IPS-NIHi11 (cell line): ENCODE measurements at regions not wholly inside any gene's neighbourhood (a gene's known extent, or its start where the extent isn't known, plus 50 kb on each side); places are given as distances from the start of the nearest gene placed in this dataset.

Experiments
- DNase-seq: peaks from one replicate; pipeline ENCODE4 v3.0.0; 2012; ENCODE audit warnings: mixed read lengths, low spot score

DNA sequence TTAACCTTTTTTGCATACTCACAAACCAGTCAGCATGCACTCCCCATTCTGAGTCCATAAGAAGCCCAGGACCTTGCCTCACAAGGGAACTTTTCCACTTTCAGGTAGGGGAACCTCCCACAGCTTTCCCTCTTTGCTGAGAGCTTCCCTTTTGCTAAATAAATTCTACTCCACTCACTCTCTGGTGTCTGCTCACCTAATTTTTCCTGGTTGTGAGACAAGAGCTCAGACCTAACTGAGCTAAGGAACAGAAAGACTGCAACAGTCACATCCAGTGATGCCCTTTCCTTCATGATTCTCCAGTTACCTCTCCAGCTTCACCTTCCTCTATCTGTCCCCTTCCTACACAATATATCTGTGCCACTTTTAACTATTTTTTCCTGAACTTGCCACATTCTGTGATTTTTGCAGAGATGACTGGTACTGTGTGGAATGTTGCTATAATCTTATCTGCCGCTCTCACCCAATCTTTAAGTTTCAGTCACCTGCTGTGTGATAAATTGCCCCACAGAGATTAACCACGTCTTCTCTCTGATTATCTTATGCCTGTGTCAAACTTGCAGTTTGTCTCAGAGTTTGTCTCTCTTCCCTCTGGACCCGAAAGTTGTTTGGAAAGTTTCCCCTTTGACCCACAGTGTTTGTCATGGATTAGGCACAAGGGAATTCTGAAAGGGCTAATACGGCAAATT lies 737.1 kb upstream of the FLRT2 start:
- no peak for DNase-seq

DNA sequence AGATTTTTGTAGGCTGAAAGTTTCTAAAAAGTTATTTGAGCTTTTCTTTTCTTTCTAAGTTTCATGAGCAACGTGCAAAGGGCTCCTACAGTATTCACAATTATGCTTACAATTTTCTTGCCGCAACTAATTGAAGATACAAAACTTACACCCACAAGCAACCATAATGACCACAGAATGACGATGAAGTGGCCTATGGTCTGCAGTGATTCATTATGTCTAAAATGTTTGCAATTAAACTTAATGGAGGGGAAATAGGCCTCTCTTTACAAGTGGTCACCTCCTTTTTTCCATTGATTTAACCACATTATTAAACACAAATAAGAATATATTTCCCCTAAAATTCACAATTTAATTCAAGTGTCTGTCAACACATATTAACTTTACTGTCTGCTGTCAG lies 732.6 kb upstream of the FLRT2 start:
- no peak for DNase-seq

DNA sequence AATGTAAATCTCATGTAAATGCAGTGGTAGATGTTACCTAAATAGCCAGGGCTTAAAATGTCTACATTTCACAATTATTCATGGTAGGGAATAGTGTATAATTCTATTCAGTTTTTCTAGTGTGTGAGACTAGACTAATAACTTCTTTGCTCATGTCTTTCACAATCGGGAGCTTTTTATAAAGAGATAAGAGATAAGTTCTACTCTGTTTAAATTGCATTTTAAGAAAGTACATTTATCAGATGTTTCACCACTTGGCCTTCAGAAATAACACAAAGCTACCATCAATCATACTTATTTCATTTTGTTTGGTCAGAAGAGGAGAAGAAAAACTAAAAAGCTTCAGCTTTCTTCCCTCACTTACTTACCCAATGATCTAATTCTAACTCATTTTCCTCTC lies 725.5 kb upstream of the FLRT2 start:
- DNase-seq = no peak

DNA sequence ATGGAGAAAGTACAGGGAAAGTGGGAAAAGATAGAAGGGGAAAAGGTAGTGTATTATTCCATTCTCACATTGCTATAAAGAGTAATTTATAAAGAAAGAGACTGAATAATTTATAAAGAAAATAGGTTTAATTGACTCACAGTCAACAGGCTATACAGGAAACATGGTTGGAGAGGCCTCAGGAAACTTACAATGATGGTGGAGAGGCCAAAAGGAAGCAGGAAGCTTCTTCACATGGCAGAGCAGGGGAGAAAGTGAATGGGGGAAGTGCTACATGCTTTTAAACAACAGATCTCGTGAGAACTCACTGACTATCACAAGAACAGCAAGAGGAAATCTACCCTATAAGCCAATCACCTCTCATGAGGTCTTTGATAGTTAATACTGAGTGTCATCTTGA lies 725.0 kb upstream of the FLRT2 start:
- DNase-seq = no peak

DNA sequence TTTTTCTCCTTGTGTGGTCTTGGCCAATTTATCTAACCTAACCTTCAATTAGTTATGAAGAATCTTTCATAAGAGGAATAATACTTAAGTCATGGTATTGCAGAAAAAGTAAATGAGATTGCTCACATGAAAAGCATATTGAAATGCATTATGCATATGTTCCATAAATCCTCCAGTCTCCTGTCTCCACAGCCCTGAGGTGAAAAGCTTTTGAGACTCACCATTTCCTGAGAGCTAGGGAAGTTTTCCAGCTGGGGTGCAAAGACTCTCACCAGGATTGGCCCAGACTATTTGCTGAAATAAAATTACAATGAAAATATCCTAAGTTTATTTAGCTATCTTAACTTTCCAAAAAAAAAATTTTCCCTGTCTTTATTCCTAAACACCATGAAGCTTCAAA lies 723.8 kb upstream of the FLRT2 start:
- DNase-seq = no peak

DNA sequence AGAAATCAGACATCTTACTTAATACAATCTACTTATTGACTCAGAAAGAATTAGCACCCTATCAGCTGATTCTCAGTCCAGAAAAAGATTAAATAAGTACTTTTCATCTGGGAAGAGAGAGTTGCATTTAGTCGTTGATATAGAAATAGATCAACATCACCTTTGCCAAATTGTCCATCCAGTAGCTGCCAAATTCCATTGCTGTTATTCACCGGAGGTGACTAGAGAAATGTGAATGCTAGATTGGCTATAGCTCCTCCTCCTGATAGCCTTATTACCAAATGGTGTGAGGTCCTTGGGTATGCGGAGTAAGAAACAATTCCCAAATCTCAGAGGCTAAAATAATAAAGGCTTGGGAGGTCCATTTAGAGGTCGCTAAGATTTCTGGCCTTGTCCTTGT lies 723.3 kb upstream of the FLRT2 start:
- no peak for DNase-seq

DNA sequence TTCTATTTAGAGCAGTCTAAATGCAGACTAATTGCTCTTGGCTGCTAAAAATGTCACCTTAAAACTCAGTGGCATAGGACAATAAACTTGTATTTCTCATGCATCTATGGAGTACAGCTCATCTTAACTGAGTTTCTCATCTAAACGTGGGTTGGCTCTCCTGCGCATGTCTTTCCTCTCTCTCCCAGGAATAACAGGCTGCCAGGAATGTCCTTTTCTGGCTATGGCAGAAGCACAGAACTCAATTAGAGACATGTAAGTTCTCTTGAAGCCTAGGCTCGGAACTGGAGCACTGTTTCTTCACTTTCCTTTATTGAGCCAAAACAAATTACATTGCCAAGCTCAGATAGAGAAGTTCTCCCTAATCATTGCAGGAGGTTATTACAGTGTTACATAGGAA lies 722.3 kb upstream of the FLRT2 start:
- DNase-seq = no peak

DNA sequence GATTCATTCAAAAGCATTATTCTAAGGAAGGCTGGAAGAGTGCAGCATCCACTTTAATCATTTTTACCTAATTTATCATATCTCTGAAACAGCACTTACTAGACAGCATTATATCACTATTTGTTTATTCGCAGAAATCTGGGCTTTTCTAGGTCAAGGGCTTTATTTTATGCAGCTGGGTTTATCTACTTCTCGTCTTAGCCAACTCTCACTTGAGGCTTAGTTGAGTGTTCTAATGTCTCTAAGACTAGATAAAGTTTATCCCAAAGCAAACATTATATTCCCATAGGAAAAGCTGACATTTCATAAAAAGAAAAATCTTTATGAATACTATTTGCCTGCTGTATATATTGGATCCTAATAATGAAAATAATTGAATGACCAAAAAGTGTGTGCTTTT lies 720.8 kb upstream of the FLRT2 start:
- no peak for DNase-seq

DNA sequence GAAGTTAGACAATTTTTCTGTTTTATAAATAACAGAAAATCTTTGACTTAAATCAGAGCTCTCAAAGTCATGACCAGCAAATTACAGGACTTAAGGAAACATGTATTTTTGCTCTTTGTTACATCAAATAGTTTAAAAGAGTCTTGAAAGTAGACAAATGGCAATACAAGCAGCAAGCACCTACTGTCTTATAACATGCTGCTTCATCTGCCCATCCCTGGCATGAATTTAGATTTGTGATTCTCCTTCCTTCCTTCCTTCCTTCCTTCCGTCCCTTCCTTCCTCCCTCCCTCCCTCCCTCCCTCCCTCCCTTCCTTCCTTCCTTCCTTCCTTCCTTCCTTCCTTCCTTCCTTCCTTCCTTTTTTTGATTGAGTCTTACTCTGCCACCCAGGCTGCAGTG lies 715.6 kb upstream of the FLRT2 start:
- no peak for DNase-seq

DNA sequence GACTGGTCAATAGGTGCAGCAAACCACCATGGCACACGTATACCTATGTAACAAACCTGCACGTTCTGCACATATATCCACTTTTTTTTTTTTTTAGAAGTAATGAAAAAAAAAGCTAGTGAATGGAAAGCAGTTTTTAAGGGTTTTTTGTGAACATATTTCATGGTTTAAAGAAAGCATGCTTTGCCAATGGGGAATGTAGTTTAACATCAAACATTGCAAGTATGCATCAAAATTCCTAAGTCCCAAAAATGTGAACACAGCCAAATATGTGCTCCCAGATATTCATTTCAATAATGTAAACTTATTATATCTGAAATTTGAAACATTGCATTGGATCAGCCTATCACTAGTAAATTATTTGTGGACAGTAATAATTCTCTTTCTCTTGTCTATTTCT lies 710.4 kb upstream of the FLRT2 start:
- no peak for DNase-seq

DNA sequence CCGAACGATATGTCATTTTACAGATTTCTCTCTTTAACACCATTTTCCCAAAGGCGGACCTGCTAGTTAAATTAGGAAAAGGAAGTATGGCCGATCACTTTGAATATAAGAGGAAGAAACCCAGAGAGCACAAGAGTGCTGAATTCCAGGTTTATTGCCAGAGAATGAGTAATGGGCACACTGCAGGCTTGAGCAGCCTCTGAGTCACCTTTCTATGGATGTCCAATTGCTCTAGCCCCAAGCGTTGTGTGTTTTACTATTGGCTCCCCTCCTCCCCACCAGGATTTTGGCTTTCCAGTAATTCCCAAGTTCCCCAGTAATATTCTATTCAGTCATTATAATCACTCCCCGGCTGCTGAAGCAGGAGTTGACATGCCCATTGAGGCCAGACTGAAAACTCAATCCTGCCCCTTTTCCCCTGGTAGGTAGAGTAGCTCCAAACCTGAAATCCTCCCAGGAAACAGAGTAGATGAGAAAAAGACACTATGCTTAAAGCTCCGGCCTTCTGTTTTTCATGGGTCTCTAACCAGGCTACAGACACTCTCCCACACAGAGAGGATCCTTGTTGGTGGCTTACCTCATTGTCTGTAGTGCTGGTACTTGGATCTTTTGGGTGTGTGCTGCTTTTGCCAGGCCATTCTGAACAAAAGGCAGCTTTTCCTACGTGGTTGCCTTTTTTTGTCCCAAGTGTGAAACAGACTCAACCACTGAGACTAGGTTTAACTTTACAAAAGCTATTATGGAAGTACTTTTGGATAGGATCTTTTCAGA lies 704.3 kb upstream of the FLRT2 start:
- DNase-seq = peak; percentile 9

DNA sequence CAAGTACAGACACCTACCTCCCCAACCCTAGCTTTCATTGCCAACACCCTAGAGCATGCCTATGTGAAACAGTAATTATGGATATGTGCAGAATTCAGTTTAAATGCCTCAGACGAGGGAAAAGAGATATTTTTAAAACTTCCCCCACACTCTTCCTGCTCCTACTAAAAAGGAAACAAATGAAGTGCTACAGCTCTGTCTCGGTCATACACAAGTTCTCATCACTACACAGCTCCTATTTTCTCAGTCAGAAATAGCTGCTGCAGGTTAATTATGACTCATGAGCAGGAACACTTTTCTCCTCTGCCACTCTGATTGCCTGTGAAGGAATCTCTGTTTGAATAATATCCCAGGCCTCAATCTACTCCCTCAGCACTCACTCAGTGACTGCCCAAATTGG lies 703.6 kb upstream of the FLRT2 start:
- DNase-seq = no peak

DNA sequence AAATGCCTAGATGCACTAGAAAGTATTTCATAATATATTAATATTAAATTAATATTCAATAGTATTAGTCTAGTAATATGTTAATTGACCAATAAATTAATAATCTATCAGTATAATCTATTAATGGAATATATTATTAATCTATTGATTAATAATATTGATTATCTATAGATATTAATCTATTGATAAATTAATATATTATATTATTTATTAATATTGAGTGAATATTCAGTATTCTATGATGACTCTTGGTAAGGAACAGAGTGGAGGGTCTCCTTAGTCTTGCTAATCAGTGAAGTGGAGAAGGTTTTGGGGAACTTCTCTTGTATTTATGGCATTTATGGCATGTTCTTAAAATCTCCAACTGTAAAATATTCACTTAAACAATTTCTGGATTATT lies 679.3 kb upstream of the FLRT2 start:
- no peak for DNase-seq

DNA sequence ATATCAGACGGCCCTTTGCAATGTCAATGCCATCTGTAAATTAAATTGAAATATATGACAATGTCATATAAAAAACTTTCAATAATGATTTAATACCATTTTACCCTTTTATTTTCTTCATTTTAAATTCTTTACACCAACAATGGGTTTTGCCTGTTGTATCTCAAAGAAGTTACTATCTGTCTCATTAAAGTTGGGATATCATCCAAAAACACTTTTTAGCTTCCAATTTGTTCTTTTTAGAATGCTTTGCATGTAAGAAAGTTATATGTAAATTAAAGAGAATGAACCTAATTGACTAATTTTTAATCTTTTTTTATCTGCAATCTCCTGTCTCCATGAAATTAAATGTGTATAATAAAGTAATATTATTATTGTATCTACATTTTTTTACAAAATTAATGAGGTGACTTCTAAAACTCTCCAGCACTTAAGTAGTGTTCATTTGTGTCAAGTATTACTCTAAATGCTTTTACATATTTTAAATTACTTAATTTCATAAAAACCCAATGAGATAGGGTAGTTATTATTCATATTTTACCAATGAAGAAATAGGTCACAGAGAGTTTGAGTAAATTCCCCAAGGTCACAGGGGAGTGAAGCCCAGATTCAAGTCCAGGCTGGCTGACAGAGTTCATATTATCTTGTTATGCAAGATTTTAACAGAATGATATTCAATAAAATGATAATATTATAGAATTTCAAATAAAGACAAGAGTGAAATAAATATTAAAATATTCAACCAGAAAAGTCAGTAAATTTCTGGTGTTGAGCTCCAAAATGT lies 673.0 kb upstream of the FLRT2 start:
- no peak for DNase-seq

DNA sequence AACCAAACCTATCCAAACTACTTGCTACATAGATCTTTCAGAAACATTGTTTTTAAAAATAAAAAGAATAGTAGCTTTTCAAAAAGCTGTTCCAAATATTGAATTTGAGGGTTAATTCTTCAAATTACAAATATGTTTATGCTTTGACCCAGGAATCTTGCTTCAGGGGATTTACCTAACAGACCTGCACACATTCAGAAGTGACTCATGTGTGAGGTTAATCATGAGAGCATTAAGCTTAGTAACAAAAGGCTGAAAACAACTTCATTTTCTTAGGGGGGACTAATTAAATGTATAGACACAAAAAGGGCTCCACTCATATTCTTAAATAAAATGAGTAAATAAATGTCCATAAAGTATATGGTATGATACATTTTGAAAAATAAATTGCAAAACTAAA lies 672.4 kb upstream of the FLRT2 start:
- no peak for DNase-seq

DNA sequence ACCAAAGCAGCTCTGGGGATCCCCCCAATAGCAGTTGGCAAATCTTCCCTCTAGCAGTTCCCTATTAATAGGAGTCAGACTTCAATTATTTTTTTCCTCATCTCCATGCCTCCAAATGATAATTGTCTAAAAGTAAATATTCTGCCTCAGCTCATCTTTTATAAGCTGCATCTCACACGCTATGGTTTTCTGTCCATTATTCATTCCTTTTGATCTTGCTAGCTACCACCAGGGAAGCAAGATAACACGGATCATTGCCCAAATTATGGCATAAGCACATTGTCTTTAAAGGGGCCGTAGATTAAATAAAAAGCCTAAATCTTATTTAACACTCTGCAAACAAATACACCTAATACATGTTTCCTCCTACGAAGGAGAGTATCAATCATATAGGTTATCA lies 670.8 kb upstream of the FLRT2 start:
- no peak for DNase-seq

DNA sequence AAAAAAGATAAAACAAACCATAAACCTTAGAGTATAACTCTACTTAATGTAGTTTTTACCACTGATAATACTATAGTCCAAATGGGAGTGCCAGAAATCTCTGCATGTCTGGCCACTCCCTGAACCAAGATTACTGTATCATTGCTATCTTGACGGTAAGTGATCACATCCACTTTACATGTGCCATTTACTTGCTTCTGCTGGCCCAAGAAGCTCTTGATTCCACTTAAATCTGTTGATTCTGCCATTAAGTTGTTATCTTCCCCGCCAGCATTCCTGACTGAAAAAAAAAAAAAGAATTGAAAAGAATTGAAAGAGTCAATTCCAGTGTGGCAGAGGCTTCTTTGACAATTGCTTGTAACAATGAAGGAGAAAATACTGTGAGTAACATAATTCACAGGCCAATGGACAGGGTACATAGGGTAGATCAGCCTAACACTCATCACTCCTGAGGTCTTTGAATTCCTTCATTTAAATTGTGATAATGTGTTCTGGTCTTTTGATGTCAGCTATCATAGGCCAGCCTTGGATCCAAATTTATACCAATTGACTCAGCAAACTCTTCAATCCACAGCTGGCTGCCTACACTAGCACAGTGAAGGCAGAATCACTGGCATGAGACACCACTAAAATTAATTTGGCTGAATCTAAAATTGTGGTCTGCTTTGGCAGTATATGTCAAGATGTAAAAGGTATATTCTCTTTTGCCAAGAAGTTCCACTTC lies 665.2 kb upstream of the FLRT2 start:
- no peak for DNase-seq

DNA sequence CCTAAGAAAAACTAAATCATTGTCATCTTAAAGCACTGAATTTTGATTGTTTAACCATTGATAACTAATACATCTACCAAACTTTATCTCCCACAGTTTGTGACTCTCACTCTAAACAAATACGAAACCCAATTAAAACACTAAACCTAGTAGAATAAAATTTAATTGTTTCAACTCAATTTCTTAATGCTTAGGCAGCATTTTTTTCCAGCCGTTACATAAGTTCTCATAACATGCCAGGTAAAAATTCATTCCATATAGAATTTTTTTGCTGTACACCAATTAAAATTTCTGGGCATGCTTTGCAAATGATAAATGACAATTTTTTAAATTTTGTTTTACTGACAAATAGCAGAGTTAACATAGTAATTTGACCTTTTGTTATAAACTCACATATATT lies 658.2 kb upstream of the FLRT2 start:
- DNase-seq = no peak

DNA sequence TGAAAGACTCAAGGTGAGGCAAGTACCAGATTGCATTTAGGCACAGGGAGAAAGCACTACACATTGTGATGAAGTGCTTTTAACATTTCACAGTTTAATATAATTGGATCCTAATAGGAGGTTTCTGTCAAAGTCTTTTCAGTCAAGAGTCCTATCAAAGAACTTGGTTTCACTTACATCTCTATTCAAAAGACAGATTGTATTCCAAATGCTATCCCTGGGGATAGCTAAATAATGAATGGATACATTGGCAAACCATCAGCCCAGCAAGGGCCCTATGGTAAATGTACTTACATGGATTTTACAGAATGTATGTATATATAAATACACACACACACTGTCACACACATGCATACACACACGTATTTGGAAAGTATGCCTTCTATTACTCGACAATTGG lies 655.5 kb upstream of the FLRT2 start:
- DNase-seq = no peak

DNA sequence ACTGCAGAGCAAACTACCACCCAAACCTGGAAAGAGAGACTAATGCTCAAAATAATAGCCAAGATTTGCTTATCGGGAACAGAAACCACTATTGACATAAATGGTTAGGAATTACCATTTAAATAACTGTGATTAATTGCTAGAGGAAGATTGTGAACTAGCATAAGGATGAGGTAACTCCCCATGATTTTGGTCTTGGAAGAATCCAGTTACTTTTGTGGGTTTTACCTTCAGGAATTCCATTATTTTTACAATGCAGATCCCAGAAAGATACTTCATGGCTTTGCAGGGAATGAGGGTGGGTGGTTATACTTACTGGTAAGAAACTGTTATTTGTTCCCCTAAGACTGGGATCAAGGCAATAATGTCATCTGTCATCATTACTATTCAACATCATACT lies 652.9 kb upstream of the FLRT2 start:
- DNase-seq = no peak

DNA sequence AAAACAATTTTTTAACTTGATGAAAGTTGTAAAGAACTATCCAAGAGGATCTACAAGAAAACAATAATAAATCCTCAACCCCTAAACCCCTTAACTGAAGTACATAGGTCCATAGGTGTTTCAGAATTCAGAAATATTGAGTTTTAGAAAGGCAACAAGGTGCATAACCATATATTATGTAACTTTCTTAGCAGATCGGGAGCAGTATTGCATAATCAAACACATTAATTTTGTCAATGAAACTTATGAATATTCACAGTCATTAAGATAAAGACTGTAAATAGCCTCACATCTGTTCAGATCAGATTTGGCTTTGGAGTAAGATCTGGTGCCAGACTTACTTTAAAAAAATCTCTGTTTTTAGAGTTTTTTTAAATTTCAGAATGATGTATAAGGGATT lies 647.1 kb upstream of the FLRT2 start:
- no peak for DNase-seq

DNA sequence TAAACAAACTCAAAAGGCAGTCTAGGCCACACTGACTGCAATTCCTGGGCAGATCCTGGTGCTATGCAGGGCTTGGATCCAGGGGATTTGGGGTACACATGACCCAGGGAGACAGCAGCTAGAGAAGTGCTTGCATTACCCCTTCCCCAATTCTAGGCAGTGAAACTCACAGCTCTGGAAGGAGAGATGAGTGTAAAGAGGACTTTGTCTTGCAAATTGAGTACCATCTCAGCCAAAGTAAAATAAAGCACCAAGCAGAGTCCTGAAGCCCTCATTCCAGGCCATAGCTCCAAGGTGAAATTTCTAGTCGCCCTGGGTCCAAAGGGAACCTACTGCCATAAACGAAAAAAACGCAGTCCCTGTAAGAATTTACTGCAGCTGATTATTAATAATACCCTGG lies 644.9 kb upstream of the FLRT2 start:
- no peak for DNase-seq

DNA sequence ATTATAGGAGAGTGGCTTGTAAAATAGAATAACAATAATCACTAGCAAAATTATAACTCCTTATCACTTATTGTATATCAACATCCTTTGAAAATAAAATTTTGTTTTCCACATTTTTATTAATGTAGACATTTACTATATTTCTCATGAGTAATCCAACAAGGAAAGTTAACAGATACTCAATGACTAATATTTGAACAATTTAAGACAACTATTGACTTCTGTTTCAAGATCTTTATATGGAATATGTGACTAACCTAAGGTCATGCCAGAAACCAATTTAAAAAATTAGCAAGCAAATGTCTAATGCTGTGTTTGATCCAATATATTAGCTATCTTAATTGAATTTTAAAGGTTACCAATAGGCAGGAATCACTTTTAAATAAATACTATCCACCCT lies 638.5 kb upstream of the FLRT2 start:
- no peak for DNase-seq
